IPS DF 6.9 (cell line): ENCODE measurements at regions not wholly inside any gene's neighbourhood (a gene's known extent, or its start where the extent isn't known, plus 50 kb on each side); places are given as distances from the start of the nearest gene placed in this dataset.

ENCODE experiments used
- DNase-seq: peaks from one replicate; pipeline ENCODE4 v3.0.0-alpha.2; 2013; ENCODE audit warnings: low read depth, low spot score
- H3K27ac ChIP-seq: one replicate; pipeline ENCODE4 v1.5.1; 2013; ENCODE audit warnings: low read length, control low read depth
- H3K27me3 ChIP-seq: 2 replicates; pipeline ENCODE4 v1.6.1; 2013; ENCODE audit warnings: mild to moderate bottlenecking, low read length; ENCODE audit not compliant: control insufficient read depth, insufficient read depth
- H3K36me3 ChIP-seq: 2 replicates; pipeline ENCODE4 v1.6.1; 2013; ENCODE audit warnings: low read length; ENCODE audit not compliant: control insufficient read depth, insufficient read depth
- H3K4me1 ChIP-seq: 2 replicates; pipeline ENCODE4 v1.6.1; 2013; ENCODE audit warnings: low read length; ENCODE audit not compliant: control insufficient read depth, insufficient read depth
- H3K4me3 ChIP-seq: 2 replicates; pipeline ENCODE4 v1.5.1; 2013; ENCODE audit warnings: mild to moderate bottlenecking, low read length
- H3K9me3 ChIP-seq: 2 replicates; pipeline ENCODE4 v1.6.1; 2013; ENCODE audit warnings: low read length, inconsistent platforms; ENCODE audit not compliant: control insufficient read depth, insufficient read depth
- WGBS: extraction: QIAGEN DNeasy Blood & Tissue Kit; methylation state at CpG from one replicate; pipeline ENCODE4 v1.1.7; 2013; ENCODE audit warnings: mixed read lengths, missing lambda C conversion rate; ENCODE audit not compliant: insufficient read length, insufficient coverage; 5-methylcytosine and 5-hydroxymethylcytosine counted together

GRCh38 chr2:9095690-9096089, 92.2 kb upstream of the MBOAT2 start:
- no peaks in the 10 kb centered on the region for H3K27me3 ChIP-seq
- no CpG with 5 or more reads among the region's 21 CpGs for WGBS
- no peak for DNase-seq
- no peaks in the 10 kb centered on the region for H3K36me3 ChIP-seq
- H3K27ac ChIP-seq: no peak overlapping the region
- H3K9me3 ChIP-seq: no peaks in the 10 kb centered on the region
- H3K4me1 ChIP-seq: peaks cover 10% of the 10 kb centered on the region
- H3K4me3 ChIP-seq: no peak overlapping the region

GRCh38 chr2:9095226-9095625, 91.7 kb upstream of the MBOAT2 start:
- Histone ChIP-seq H3K27ac (no peak overlapping the region), H3K27me3 (no peaks in the 10 kb centered on the region), H3K9me3 (no peaks in the 10 kb centered on the region), H3K4me1 (peaks cover 10% of the 10 kb centered on the region), H3K36me3 (no peaks in the 10 kb centered on the region), H3K4me3 (no peak overlapping the region)
- no peak for DNase-seq
- no CpG with 5 or more reads among the region's 14 CpGs for WGBS

- no peak for DNase-seq
- Histone ChIP-seq H3K27ac (no peak overlapping the region), H3K9me3 (no peaks in the 10 kb centered on the region), H3K4me3 (no peak overlapping the region), H3K36me3 (no peaks in the 10 kb centered on the region), H3K4me1 (peaks cover 10% of the 10 kb centered on the region), H3K27me3 (no peaks in the 10 kb centered on the region)
- no CpG with 5 or more reads among the region's 14 CpGs for WGBS
These were observed 90.6 kb upstream of the MBOAT2 start for GRCh38 chr2:9094117-9094516.

- no peak overlapping the region for H3K4me3 ChIP-seq
- no CpG with 5 or more reads among the region's 3 CpGs for WGBS
- no peak for DNase-seq
- no peaks in the 10 kb centered on the region for H3K36me3 ChIP-seq
- H3K4me1 ChIP-seq: peaks cover 10% of the 10 kb centered on the region
- no peaks in the 10 kb centered on the region for H3K9me3 ChIP-seq
- H3K27me3 ChIP-seq: no peaks in the 10 kb centered on the region
- H3K27ac ChIP-seq: no peak overlapping the region
These were observed 89.8 kb upstream of the MBOAT2 start for GRCh38 chr2:9093324-9093723.

- Histone ChIP-seq H3K9me3 (no peaks in the 10 kb centered on the region), H3K4me1 (peaks cover 10% of the 10 kb centered on the region), H3K4me3 (no peak overlapping the region), H3K27ac (no peak overlapping the region), H3K27me3 (no peaks in the 10 kb centered on the region), H3K36me3 (no peaks in the 10 kb centered on the region)
- DNase-seq: no peak
- WGBS: no CpG with 5 or more reads among the region's 7 CpGs
These were observed 89.1 kb upstream of the MBOAT2 start for GRCh38 chr2:9092383-9093282.

GRCh38 chr2:9091811-9092210, 88.3 kb upstream of the MBOAT2 start:
- H3K27me3 ChIP-seq: no peaks in the 10 kb centered on the region
- H3K4me1 ChIP-seq: peaks cover 10% of the 10 kb centered on the region
- H3K4me3 ChIP-seq: no peak overlapping the region
- no peaks in the 10 kb centered on the region for H3K36me3 ChIP-seq
- H3K9me3 ChIP-seq: no peaks in the 10 kb centered on the region
- WGBS: no CpG with 5 or more reads among the region's 1 CpG
- no peak for DNase-seq
- H3K27ac ChIP-seq: no peak overlapping the region

GRCh38 chr2:9089831-9090230, 86.3 kb upstream of the MBOAT2 start:
- no peaks in the 10 kb centered on the region for H3K27me3 ChIP-seq
- no CpG with 5 or more reads among the region's 5 CpGs for WGBS
- no peaks in the 10 kb centered on the region for H3K36me3 ChIP-seq
- no peaks in the 10 kb centered on the region for H3K9me3 ChIP-seq
- no peak for DNase-seq
- no peak overlapping the region for H3K27ac ChIP-seq
- H3K4me3 ChIP-seq: no peak overlapping the region
- H3K4me1 ChIP-seq: no peaks in the 10 kb centered on the region; the same call in 1 of the 2 replicates

GRCh38 chr2:9087121-9087681, 83.7 kb upstream of the MBOAT2 start:
- Histone ChIP-seq H3K27ac (no peak overlapping the region), H3K4me3 (no peak overlapping the region)
- DNase-seq: no peak

GRCh38 chr2:9086465-9086864, 83.0 kb upstream of the MBOAT2 start:
- no peak for DNase-seq
- H3K36me3 ChIP-seq: no peaks in the 10 kb centered on the region
- H3K4me1 ChIP-seq: no peaks in the 10 kb centered on the region
- no peak overlapping the region for H3K4me3 ChIP-seq
- no CpG with 5 or more reads among the region's 7 CpGs for WGBS
- no peaks in the 10 kb centered on the region for H3K27me3 ChIP-seq
- no peaks in the 10 kb centered on the region for H3K9me3 ChIP-seq
- H3K27ac ChIP-seq: no peak overlapping the region

More at GRCh38 chr2:9087121-9087681, 83.7 kb upstream of the MBOAT2 start:
- Histone ChIP-seq H3K4me1 (no peaks in the 10 kb centered on the region), H3K27me3 (no peaks in the 10 kb centered on the region), H3K9me3 (no peaks in the 10 kb centered on the region), H3K36me3 (no peaks in the 10 kb centered on the region)
- no CpG with 5 or more reads among the region's 6 CpGs for WGBS

GRCh38 chr2:9085353-9085752, 81.9 kb upstream of the MBOAT2 start:
- no CpG with 5 or more reads among the region's 2 CpGs for WGBS
- H3K27me3 ChIP-seq: no peaks in the 10 kb centered on the region

More at GRCh38 chr2:9085353-9085752, 81.9 kb upstream of the MBOAT2 start:
- Histone ChIP-seq H3K27ac (no peak overlapping the region), H3K4me3 (no peak overlapping the region), H3K9me3 (no peaks in the 10 kb centered on the region), H3K36me3 (no peaks in the 10 kb centered on the region), H3K4me1 (no peaks in the 10 kb centered on the region)
- no peak for DNase-seq
